DND-41 (cell line): ENCODE measurements at regions not wholly inside any gene's neighbourhood (a gene's known extent, or its start where the extent isn't known, plus 50 kb on each side); places are given as distances from the start of the nearest gene placed in this dataset.

ENCODE experiments used
- CTCF ChIP-seq: IDR thresholded peaks from 2 replicates; pipeline ENCODE4 v1.5.1; 2012; ENCODE audit warnings: borderline replicate concordance, low read length, moderate library complexity, mild to moderate bottlenecking; ENCODE audit not compliant: poor library complexity, severe bottlenecking; ENCODE audit errors: extremely low read depth
- EZH2 ChIP-seq: IDR thresholded peaks from 3 replicates; pipeline ENCODE4 v1.6.1; 2012; ENCODE audit warnings: borderline replicate concordance, low read depth, mild to moderate bottlenecking, moderate library complexity, low read length, inconsistent platforms; ENCODE audit not compliant: severe bottlenecking

GRCh38 chr12:127386723-127387122 lies 880.2 kb upstream of the TMEM132C start:
- TF ChIP-seq CTCF (no peak), EZH2 (no peak)
